Testis (tissue), 2 donors: ENCODE measurements at regions not wholly inside any gene's neighbourhood (a gene's known extent, or its start where the extent isn't known, plus 50 kb on each side); places are given as distances from the start of the nearest gene placed in this dataset.

Source experiments
- CTCF ChIP-seq, 3 experiments: fragments of 450-650 bp in 2 of 3; fragments of 200-600 bp in 1 of 3; sonication (generic) in 1 of 3; IDR thresholded peaks; one replicate each; pipeline ENCODE4 v1.5.1; 2016 to 2019; ENCODE audit warnings: antibody characterized with exemption in 3 of 3, mild to moderate bottlenecking in 2 of 3, moderate library complexity in 1 of 3
- POLR2A ChIP-seq: fragments of 450-650 bp; IDR thresholded peaks from one replicate; pipeline ENCODE4 v1.6.1; 2017; ENCODE audit warnings: antibody characterized with exemption, mild to moderate bottlenecking, moderate library complexity

DNA sequence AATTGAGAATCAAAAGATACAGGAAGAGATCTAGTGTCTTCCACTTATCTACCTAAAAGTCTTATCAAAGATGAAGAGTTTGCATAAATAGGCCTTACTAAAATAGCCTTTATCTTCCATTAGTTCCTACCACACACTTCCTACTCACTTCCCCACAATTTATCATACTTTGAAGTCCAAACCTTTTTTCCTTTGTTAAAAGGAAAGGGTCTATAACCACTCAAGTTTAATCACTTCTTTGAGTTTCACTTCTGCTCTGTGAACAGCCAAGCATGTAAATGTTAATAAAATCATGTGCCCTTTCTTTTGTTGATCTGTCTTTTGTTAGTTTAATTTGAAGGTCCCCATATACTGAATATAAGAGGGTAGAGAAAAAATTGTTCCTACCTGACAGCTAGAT, 114.5 kb downstream of the PHLDA1 start:
- TF ChIP-seq CTCF (IDR thresholded peaks at IDR 0.05): no peak
- TF ChIP-seq POLR2A: no peak
